Parathyroid adenoma (tissue), 2 donors: ENCODE measurements at regions not wholly inside any gene's neighbourhood (a gene's known extent, or its start where the extent isn't known, plus 50 kb on each side); places are given as distances from the start of the nearest gene placed in this dataset.

Experiments used
- H2AFZ ChIP-seq: fragments of 300-600 bp; sonication (generic); one replicate; pipeline ENCODE4 v1.7.0; 2017; ENCODE audit warnings: antibody characterized with exemption, mild to moderate bottlenecking
- H3K27ac ChIP-seq: fragments of 300-600 bp; sonication (generic); one replicate; pipeline ENCODE4 v1.7.0; 2017
- H3K27me3 ChIP-seq: fragments of 300-600 bp; sonication (generic); one replicate; pipeline ENCODE4 v1.7.0; 2017; ENCODE audit warnings: low read length; ENCODE audit not compliant: control insufficient read depth, insufficient read depth
- H3K36me3 ChIP-seq: fragments of 300-600 bp; sonication (generic); one replicate; pipeline ENCODE4 v1.7.0; 2017; ENCODE audit warnings: low read length; ENCODE audit not compliant: control insufficient read depth, insufficient read depth
- H3K4me1 ChIP-seq: fragments of 300-600 bp; sonication (generic); one replicate; pipeline ENCODE4 v1.7.0; 2017; ENCODE audit warnings: control low read depth
- H3K4me2 ChIP-seq: fragments of 300-600 bp; sonication (generic); one replicate; pipeline ENCODE4 v1.7.0; 2017; ENCODE audit warnings: low read length
- H3K4me3 ChIP-seq: fragments of 300-600 bp; sonication (generic); one replicate; pipeline ENCODE4 v1.7.0; 2017; ENCODE audit warnings: low read depth, low read length
- H3K79me2 ChIP-seq: fragments of 300-600 bp; sonication (generic); one replicate; pipeline ENCODE4 v1.7.0; 2017; ENCODE audit warnings: control low read depth
- H3K9ac ChIP-seq: fragments of 300-600 bp; sonication (generic); one replicate; pipeline ENCODE4 v1.7.0; 2017; ENCODE audit warnings: mild to moderate bottlenecking
- H3K9me3 ChIP-seq: fragments of 300-600 bp; sonication (generic); one replicate; pipeline ENCODE4 v1.7.0; 2017; ENCODE audit warnings: low read length; ENCODE audit not compliant: control insufficient read depth
- CTCF ChIP-seq: fragments of 300-600 bp; sonication (generic); IDR thresholded peaks from one replicate; pipeline ENCODE4 v1.7.0; 2017; ENCODE audit warnings: antibody characterized with exemption, mild to moderate bottlenecking
- donor health status: primary hyperparathyroidism.

GRCh38 chr1:187922255-187922654 is 1093.5 kb downstream of the PLA2G4A start:
- H3K4me2 ChIP-seq, result no peak overlapping the region
- H3K27me3 ChIP-seq, result no peaks in the 10 kb centered on the region
- no peaks in the 10 kb centered on the region for H3K4me1 ChIP-seq
- TF ChIP-seq CTCF, result no peak
- H3K79me2 ChIP-seq, result no peaks in the 10 kb centered on the region
- H2AFZ ChIP-seq, result no peak overlapping the region
- no peak overlapping the region for H3K27ac ChIP-seq
- no peak overlapping the region for H3K4me3 ChIP-seq
- no peak overlapping the region for H3K9ac ChIP-seq
- no peaks in the 10 kb centered on the region for H3K9me3 ChIP-seq
- H3K36me3 ChIP-seq, result no peaks in the 10 kb centered on the region

- no peaks in the 10 kb centered on the region for H3K9me3 ChIP-seq
- H3K4me3 ChIP-seq, result no peak overlapping the region
- no peaks in the 10 kb centered on the region for H3K79me2 ChIP-seq
- no peak overlapping the region for H2AFZ ChIP-seq
- no peak overlapping the region for H3K4me2 ChIP-seq
- no peaks in the 10 kb centered on the region for H3K4me1 ChIP-seq
- no peak overlapping the region for H3K27ac ChIP-seq
- H3K27me3 ChIP-seq, result no peaks in the 10 kb centered on the region
- no peak overlapping the region for H3K9ac ChIP-seq
- TF ChIP-seq CTCF, result no peak
- no peaks in the 10 kb centered on the region for H3K36me3 ChIP-seq
Measured at GRCh38 chr1:187924252-187924651, 1095.5 kb downstream of the PLA2G4A start.

- no peak for TF ChIP-seq CTCF
- Histone ChIP-seq H3K4me3 (no peak overlapping the region), H2AFZ (no peak overlapping the region), H3K9ac (no peak overlapping the region), H3K36me3 (no peaks in the 10 kb centered on the region), H3K9me3 (no peaks in the 10 kb centered on the region), H3K79me2 (no peaks in the 10 kb centered on the region), H3K4me1 (no peaks in the 10 kb centered on the region), H3K4me2 (no peak overlapping the region), H3K27me3 (no peaks in the 10 kb centered on the region), H3K27ac (no peak overlapping the region)
Measured at GRCh38 chr1:187928288-187928687, 1099.5 kb downstream of the PLA2G4A start.

GRCh38 chr1:187928696-187929095 is 1099.9 kb downstream of the PLA2G4A start:
- Histone ChIP-seq H3K79me2 (no peaks in the 10 kb centered on the region), H3K9me3 (no peaks in the 10 kb centered on the region), H3K4me1 (no peaks in the 10 kb centered on the region), H2AFZ (no peak overlapping the region), H3K9ac (no peak overlapping the region), H3K4me3 (no peak overlapping the region), H3K27ac (no peak overlapping the region), H3K4me2 (no peak overlapping the region), H3K36me3 (no peaks in the 10 kb centered on the region), H3K27me3 (no peaks in the 10 kb centered on the region)
- no peak for TF ChIP-seq CTCF

GRCh38 chr1:187931776-187932175 is 1103.0 kb downstream of the PLA2G4A start:
- no peak overlapping the region for H3K9ac ChIP-seq
- no peaks in the 10 kb centered on the region for H3K9me3 ChIP-seq
- H3K4me1 ChIP-seq, result no peaks in the 10 kb centered on the region
- no peak overlapping the region for H3K4me2 ChIP-seq
- no peaks in the 10 kb centered on the region for H3K79me2 ChIP-seq
- H3K27me3 ChIP-seq, result no peaks in the 10 kb centered on the region
- no peak overlapping the region for H2AFZ ChIP-seq
- no peak for TF ChIP-seq CTCF
- no peak overlapping the region for H3K27ac ChIP-seq
- H3K36me3 ChIP-seq, result no peaks in the 10 kb centered on the region
- no peak overlapping the region for H3K4me3 ChIP-seq
